Cardiac fibroblast (primary cell): ENCODE measurements at regions not wholly inside any gene's neighbourhood (a gene's known extent, or its start where the extent isn't known, plus 50 kb on each side); places are given as distances from the start of the nearest gene placed in this dataset.

Experiments
- DNase-seq, 2 donors: peaks; one replicate each; pipeline versions ENCODE4 v3.0.0 to v3.0.0-alpha.2; 2010; ENCODE audit warnings: low read depth in 2 of 2
- H3K4me3 ChIP-seq, 2 donors: replicated peaks in 1 of 2; 1 replicate in 1 of 2; 2 replicates in 1 of 2; pipeline ENCODE4 v1.5.1; 2011; ENCODE audit warnings: low read depth in 2 of 2, low read length in 2 of 2, mild to moderate bottlenecking in 2 of 2, moderate library complexity in 1 of 2
- TF ChIP-seq, protein P1 (sequence below): IDR thresholded peaks from one replicate; pipeline ENCODE4 v1.5.1; 2011; ENCODE audit warnings: low read depth, mild to moderate bottlenecking, low read length, inconsistent platforms

GRCh38 chr17:15157051-15157450 is 108.1 kb downstream of the PMP22 start:
- peak; percentile 1 to 34 for DNase-seq
- TF ChIP-seq, protein P1, sequence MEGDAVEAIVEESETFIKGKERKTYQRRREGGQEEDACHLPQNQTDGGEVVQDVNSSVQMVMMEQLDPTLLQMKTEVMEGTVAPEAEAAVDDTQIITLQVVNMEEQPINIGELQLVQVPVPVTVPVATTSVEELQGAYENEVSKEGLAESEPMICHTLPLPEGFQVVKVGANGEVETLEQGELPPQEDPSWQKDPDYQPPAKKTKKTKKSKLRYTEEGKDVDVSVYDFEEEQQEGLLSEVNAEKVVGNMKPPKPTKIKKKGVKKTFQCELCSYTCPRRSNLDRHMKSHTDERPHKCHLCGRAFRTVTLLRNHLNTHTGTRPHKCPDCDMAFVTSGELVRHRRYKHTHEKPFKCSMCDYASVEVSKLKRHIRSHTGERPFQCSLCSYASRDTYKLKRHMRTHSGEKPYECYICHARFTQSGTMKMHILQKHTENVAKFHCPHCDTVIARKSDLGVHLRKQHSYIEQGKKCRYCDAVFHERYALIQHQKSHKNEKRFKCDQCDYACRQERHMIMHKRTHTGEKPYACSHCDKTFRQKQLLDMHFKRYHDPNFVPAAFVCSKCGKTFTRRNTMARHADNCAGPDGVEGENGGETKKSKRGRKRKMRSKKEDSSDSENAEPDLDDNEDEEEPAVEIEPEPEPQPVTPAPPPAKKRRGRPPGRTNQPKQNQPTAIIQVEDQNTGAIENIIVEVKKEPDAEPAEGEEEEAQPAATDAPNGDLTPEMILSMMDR = no peak
- H3K4me3 ChIP-seq = no peak overlapping the region

GRCh38 chr17:15154618-15155017 is 110.5 kb downstream of the PMP22 start:
- DNase-seq = peak; percentile 7 to 16
- no peak overlapping the region for H3K4me3 ChIP-seq
- TF ChIP-seq, protein P1 = no peak

DNA sequence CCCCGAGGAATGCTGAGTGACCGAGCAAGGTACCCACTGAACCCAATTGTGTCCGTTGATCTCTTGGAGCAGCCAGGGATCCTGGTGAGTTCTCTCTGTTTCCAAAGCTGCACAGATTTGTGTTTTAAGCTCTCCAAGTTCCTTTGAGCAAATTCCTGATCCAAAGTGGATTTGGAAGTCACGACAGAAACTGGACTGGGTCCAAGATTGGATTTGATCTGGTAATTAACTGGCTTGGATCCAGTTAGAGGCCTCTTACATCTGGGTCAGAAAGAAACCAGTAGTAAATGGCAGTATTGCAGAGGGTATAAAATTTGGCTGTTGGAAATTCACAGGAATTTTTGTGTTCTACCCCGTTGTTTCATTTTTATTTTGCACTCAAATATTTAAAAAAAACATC is 119.5 kb downstream of the PMP22 start:
- no peak for DNase-seq
- no peak overlapping the region for H3K4me3 ChIP-seq
- TF ChIP-seq, protein P1 = no peak

GRCh38 chr17:15143524-15143923 is 121.6 kb downstream of the PMP22 start:
- DNase-seq = no peak
- TF ChIP-seq, protein P1 = no peak
- no peak overlapping the region for H3K4me3 ChIP-seq

DNA sequence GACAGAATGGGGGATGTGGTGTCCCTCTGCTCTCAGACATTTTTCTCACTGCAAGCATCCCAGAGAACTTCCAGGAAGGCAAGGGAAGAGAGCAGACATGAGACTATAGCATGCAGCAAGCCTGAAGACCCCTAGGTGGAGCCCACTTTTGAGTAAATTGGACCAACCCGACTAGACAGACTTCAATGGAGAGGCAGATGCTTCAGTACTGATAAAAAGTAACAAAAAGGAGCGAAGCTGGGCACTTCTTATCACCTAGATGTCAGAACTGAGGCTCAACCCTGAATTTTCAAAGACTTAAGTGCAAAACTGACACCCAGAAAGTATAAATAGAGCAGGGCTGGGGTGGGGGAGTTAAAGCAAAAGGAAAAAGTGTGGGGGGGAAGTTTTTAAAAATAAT is 130.8 kb downstream of the PMP22 start:
- no peak for DNase-seq
- TF ChIP-seq, protein P1 = no peak
- H3K4me3 ChIP-seq = no peak overlapping the region

DNA sequence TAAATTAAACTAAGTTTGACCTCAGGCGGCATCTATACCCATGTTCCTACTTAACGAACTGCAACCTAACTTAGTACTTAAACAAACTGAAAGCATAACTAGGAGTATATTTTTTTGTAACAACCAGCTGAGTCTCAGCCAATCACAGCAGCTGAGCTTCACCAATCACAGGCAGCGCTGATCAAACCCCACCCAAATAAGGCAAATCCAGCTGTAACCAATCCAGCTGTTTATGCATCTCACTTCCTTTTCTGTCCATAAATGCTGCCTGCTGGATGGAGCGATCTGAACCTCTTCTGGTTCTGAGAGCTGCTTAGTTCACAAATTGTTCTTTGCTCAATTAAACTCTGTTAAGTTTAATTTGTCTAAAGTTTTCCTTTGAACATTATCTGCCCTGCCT is 131.3 kb downstream of the PMP22 start:
- TF ChIP-seq, protein P1 = no peak
- no peak overlapping the region for H3K4me3 ChIP-seq
- no peak for DNase-seq

DNA sequence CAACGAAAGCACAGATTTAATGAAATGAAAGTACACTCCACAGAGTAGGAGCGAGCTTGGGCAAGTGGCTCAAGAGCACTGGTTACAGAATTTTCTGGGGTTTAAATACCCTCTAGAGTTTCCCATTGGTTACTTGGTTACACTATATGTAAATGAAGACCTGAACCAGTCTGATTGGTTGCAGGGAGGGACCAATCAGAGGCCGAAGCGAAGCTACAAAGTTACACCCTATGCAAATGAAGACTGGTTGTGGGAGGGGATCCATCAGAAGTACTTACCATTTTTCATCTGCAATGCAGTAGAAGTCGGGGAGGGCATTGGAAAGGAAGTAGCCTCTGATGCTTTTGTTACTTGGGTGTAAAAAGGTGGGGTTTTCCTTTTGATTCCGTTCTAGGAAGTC is 132.0 kb downstream of the PMP22 start:
- no peak for DNase-seq
- no peak overlapping the region for H3K4me3 ChIP-seq
- TF ChIP-seq, protein P1 = no peak
